Spleen (tissue), 7 donors: ENCODE measurements at regions not wholly inside any gene's neighbourhood (a gene's known extent, or its start where the extent isn't known, plus 50 kb on each side); places are given as distances from the start of the nearest gene placed in this dataset.

Experiments used
- CTCF ChIP-seq, 11 experiments: fragments of 200-600 bp in 7 of 11; fragments of 450-650 bp in 4 of 11; sonication (generic) in 4 of 11; IDR thresholded peaks in 8 of 11; conservative IDR thresholded peaks in 3 of 11; 1 replicate in 7 of 11; 2 replicates in 4 of 11; pipeline versions ENCODE4 v1.4.0 to v1.8.0; 2016 to 2021; ENCODE audit warnings: antibody characterized with exemption in 11 of 11, inconsistent platforms in 4 of 11, mild to moderate bottlenecking in 1 of 11
- POLR2A ChIP-seq, 3 donors: fragments of 450-650 bp; IDR thresholded peaks; one replicate each; pipeline ENCODE4 v1.5.1; 2017; ENCODE audit warnings: antibody characterized with exemption in 3 of 3, mild to moderate bottlenecking in 1 of 3
- donor health status: DM: no; HTN: no; CAD: no; lungs with moderate emphysema.
- donor health status: DM: no; HTN: no; CAD: no.
- donor health status: DM: no; HTN: no; CAD: no.

DNA sequence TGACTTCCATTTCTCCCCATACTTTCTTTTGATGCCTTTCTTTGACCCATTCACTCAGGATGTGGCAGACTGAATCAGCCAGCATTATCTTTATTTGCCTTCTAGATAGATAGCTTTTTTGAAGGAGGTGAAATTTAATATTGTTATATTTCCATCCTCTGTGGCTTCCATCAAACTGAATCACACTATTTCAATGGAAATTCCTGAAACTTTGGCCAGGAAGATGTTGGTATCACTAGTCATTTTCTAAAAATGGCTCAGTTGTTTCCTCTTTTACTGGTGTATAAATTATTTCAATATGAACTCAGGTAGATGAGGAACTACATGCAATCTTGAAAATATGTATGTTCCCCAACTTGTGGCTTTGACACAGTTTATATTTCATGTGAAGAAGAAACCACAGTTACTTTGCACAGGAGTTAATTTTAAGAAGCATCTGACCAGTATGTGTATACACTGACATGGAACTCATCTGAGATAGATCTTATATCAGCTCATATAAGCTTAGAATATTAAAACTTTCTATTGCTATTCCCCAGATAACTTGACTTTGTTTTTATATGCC lies 248.3 kb downstream of the CGGBP1 start:
- no peak for TF ChIP-seq POLR2A (IDR thresholded peaks at IDR 0.05)
- no peak for TF ChIP-seq CTCF (IDR thresholded peaks at IDR 0.05 in 8 of 11, conservative IDR thresholded peaks at IDR 0.05 in 3 of 11)
